ENCODE measurements at regions not wholly inside any gene's neighbourhood (a gene's known extent, or its start where the extent isn't known, plus 50 kb on each side); places are given as distances from the start of the nearest gene placed in this dataset.

DNA sequence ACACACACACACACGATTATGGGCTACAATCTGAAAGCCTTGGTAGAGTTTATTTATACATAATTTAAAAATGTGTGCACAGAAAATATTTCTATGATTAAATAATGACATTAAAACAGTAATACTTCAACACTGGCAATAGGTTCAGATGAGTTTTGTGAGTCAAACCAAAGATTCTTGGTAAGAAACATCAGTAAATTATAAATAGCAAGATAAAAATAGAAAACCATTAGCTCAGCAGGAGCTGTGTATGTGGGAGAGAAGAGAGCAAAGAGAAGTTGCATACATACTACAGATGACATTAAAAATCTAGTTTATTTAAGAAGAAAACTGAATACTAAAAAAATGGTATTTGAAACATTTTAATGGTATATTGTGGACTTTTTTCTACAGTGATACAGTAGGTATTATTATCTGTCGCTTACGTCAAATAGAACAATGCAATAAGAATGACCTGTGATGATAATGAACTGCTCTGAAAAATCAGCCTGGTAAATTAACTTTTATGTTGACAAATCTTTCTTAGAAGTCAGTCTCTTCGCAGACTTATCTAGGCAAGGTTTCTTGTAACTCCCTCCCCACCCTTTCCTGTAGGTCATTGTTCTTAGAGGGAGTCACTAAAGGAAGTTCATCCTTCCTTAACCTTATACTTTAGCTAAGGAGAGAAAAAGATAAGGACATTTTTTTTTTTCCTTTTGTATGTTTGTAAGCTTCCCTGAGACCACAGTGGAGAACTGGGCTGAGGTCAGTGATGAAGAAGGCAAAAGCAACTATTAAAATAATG lies 149.3 kb downstream of the GJA1 start:
- TF ChIP-seq MAX (IDR thresholded peaks at IDR 0.05) (no peak), YY1 (IDR thresholded peaks at IDR 0.05) (no peak), TAF1 (conservative IDR thresholded peaks at IDR 0.05) (no peak), JUND (IDR thresholded peaks at IDR 0.05) (no peak), GABPA (IDR thresholded peaks at IDR 0.05 in 1 of 2, conservative IDR thresholded peaks at IDR 0.05 in 1 of 2) (no peak), NR2F2 (IDR thresholded peaks at IDR 0.05) (no peak)
- TF ChIP-seq, protein P1, sequence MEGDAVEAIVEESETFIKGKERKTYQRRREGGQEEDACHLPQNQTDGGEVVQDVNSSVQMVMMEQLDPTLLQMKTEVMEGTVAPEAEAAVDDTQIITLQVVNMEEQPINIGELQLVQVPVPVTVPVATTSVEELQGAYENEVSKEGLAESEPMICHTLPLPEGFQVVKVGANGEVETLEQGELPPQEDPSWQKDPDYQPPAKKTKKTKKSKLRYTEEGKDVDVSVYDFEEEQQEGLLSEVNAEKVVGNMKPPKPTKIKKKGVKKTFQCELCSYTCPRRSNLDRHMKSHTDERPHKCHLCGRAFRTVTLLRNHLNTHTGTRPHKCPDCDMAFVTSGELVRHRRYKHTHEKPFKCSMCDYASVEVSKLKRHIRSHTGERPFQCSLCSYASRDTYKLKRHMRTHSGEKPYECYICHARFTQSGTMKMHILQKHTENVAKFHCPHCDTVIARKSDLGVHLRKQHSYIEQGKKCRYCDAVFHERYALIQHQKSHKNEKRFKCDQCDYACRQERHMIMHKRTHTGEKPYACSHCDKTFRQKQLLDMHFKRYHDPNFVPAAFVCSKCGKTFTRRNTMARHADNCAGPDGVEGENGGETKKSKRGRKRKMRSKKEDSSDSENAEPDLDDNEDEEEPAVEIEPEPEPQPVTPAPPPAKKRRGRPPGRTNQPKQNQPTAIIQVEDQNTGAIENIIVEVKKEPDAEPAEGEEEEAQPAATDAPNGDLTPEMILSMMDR (IDR thresholded peaks at IDR 0.05; ENCODE audit: low read depth, low read length, missing input control), result no peak

Measured in liver (tissue), 3 donors.